PC-3 (cell line): ENCODE measurements at regions not wholly inside any gene's neighbourhood (a gene's known extent, or its start where the extent isn't known, plus 50 kb on each side); places are given as distances from the start of the nearest gene placed in this dataset.

Source experiments
- ATAC-seq: fragments of 200-7000 bp; cut with Tn5 transposase; 2 replicates; pipeline ENCODE4 v1.9.1; 2020; ENCODE audit warnings: mild to moderate bottlenecking, moderate library complexity
- BruUV-seq: library from RNA; stranded (reverse); fragments of 400-500 nt; replicated peaks from 2 replicates; lab custom pipeline; 2021; lab: Mats Ljungman, UMichigan
- CTCF ChIA-PET: fragments of 300-600 bp; sonication (Branson Sonifier 250); formaldehyde crosslinking; loops from one replicate; lab custom pipeline; 2022; ENCODE audit warnings: antibody characterized with exemption; lab: Charles Lee
- POLR2A ChIA-PET: fragments of 300-600 bp; sonication (Branson Sonifier 250); formaldehyde crosslinking; loops from one replicate; lab custom pipeline; 2022; ENCODE audit warnings: antibody characterized with exemption; ENCODE audit not compliant: unreplicated experiment; lab: Charles Lee
- DNase-seq: peaks from one replicate; pipeline ENCODE4 v3.0.0-alpha.2; 2015
- H2AFZ ChIP-seq: fragments of 300-600 bp; sonication (generic); 2 replicates; pipeline ENCODE4 v1.6.0; 2016; ENCODE audit warnings: antibody characterized with exemption, low read length
- H3F3A ChIP-seq: fragments of 300-600 bp; sonication (generic); one replicate; pipeline ENCODE4 v1.6.0; 2017; ENCODE audit warnings: antibody characterized with exemption, low read length, control low read depth, mild to moderate bottlenecking; ENCODE audit not compliant: unreplicated experiment
- H3K27ac ChIP-seq: fragments of 300-600 bp; sonication (generic); 2 replicates; pipeline ENCODE4 v1.5.1; 2016; ENCODE audit warnings: mild to moderate bottlenecking, low read length
- H3K27me3 ChIP-seq: fragments of 300-600 bp; sonication (generic); 2 replicates; pipeline ENCODE4 v1.6.1; 2016; ENCODE audit warnings: low read length, mixed read lengths
- H3K36me3 ChIP-seq: fragments of 300-600 bp; sonication (generic); 2 replicates; pipeline ENCODE4 v1.6.1; 2016; ENCODE audit warnings: low read depth, mixed run types, low read length, mixed read lengths
- H3K4me1 ChIP-seq: fragments of 300-600 bp; sonication (generic); 2 replicates; pipeline ENCODE4 v1.5.1; 2016; ENCODE audit warnings: low read length; ENCODE audit not compliant: insufficient read depth
- H3K4me2 ChIP-seq: fragments of 300-600 bp; sonication (generic); 2 replicates; pipeline ENCODE4 v1.6.0; 2016; ENCODE audit warnings: low read length
- H3K4me3 ChIP-seq: fragments of 300-600 bp; sonication (generic); 2 replicates; pipeline ENCODE4 v1.5.1; 2016; ENCODE audit warnings: mild to moderate bottlenecking, low read length, mixed read lengths
- H3K79me2 ChIP-seq: fragments of 300-600 bp; sonication (generic); 2 replicates; pipeline ENCODE4 v1.6.1; 2017; ENCODE audit warnings: low read length, mixed read lengths
- H3K9ac ChIP-seq: fragments of 300-600 bp; sonication (generic); 2 replicates; pipeline ENCODE4 v1.6.0; 2016; ENCODE audit warnings: mild to moderate bottlenecking, low read length
- H3K9me2 ChIP-seq: fragments of 300-600 bp; sonication (generic); replicated peaks from 2 replicates; pipeline ENCODE4 v1.6.1; 2016; ENCODE audit warnings: mixed run types, low read length, mixed read lengths
- H3K9me3 ChIP-seq: fragments of 300-600 bp; sonication (generic); 2 replicates; pipeline ENCODE4 v1.6.1; 2016; ENCODE audit warnings: low read length, mixed read lengths
- H4K20me1 ChIP-seq: fragments of 300-600 bp; sonication (generic); 2 replicates; pipeline ENCODE4 v1.6.1; 2016; ENCODE audit warnings: low read length, mixed read lengths
- EZH2 ChIP-seq: fragments of 300-600 bp; sonication (generic); IDR thresholded peaks from one replicate; pipeline ENCODE4 v1.6.1; 2017; ENCODE audit warnings: antibody characterized with exemption, mild to moderate bottlenecking, low read length; ENCODE audit not compliant: unreplicated experiment
- EZH2phosphoT487 ChIP-seq: fragments of 300-600 bp; sonication (generic); IDR thresholded peaks from 2 replicates; pipeline ENCODE4 v1.6.1; 2018; ENCODE audit warnings: mild to moderate bottlenecking, antibody characterized with exemption, low read length, borderline replicate concordance
- intact Hi-C: fragments of 100-400 bp; cut with micrococcal nuclease; formaldehyde crosslinking; loops from 2 replicates; pipeline ENCODE4 v1.9.0; 2023
- TF ChIP-seq, protein P1 (sequence below): fragments of 300-600 bp; sonication (generic); conservative IDR thresholded peaks from 2 replicates; pipeline ENCODE4 v1.5.1; 2017; ENCODE audit warnings: antibody characterized with exemption, low read depth, mild to moderate bottlenecking, low read length

GRCh38 chr2:239634769-239635168, 233.9 kb upstream of the HDAC4 start:
- no peak for ATAC-seq
- H3K4me2 ChIP-seq = no peak overlapping the region
- no peaks in the 10 kb centered on the region for H3K36me3 ChIP-seq
- ChIA-PET POLR2A (no interaction called here), CTCF (no interaction called here)
- no peaks in the 10 kb centered on the region for H3K9me3 ChIP-seq
- no peak overlapping the region for H3K4me3 ChIP-seq
- BruUV-seq = no TSS peak
- H3K79me2 ChIP-seq = no peaks in the 10 kb centered on the region
- TF ChIP-seq, protein P1, sequence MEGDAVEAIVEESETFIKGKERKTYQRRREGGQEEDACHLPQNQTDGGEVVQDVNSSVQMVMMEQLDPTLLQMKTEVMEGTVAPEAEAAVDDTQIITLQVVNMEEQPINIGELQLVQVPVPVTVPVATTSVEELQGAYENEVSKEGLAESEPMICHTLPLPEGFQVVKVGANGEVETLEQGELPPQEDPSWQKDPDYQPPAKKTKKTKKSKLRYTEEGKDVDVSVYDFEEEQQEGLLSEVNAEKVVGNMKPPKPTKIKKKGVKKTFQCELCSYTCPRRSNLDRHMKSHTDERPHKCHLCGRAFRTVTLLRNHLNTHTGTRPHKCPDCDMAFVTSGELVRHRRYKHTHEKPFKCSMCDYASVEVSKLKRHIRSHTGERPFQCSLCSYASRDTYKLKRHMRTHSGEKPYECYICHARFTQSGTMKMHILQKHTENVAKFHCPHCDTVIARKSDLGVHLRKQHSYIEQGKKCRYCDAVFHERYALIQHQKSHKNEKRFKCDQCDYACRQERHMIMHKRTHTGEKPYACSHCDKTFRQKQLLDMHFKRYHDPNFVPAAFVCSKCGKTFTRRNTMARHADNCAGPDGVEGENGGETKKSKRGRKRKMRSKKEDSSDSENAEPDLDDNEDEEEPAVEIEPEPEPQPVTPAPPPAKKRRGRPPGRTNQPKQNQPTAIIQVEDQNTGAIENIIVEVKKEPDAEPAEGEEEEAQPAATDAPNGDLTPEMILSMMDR = no peak
- no peak for TF ChIP-seq EZH2phosphoT487
- no peak for TF ChIP-seq EZH2
- H2AFZ ChIP-seq = no peak overlapping the region
- H3K27ac ChIP-seq = no peak overlapping the region
- no peaks in the 10 kb centered on the region for H3F3A ChIP-seq
- DNase-seq = no peak
- no peaks in the 10 kb centered on the region for H3K4me1 ChIP-seq
- H3K9me2 ChIP-seq = no peaks in the 10 kb centered on the region
- intact Hi-C loops = no loop called here
- H4K20me1 ChIP-seq = no peaks in the 10 kb centered on the region
- H3K9ac ChIP-seq = no peak overlapping the region
- H3K27me3 ChIP-seq = peaks cover 13% of the 10 kb centered on the region

GRCh38 chr2:239630618-239631286, 229.9 kb upstream of the HDAC4 start:
- Histone ChIP-seq H3K9me3 (no peaks in the 10 kb centered on the region), H3K4me2 (no peak overlapping the region), H3K9ac (no peak overlapping the region), H3K4me3 (no peak overlapping the region), H3F3A (no peaks in the 10 kb centered on the region), H3K27me3 (peaks cover 33% of the 10 kb centered on the region), H3K79me2 (no peaks in the 10 kb centered on the region), H2AFZ (no peak overlapping the region), H3K36me3 (no peaks in the 10 kb centered on the region), H4K20me1 (no peaks in the 10 kb centered on the region), H3K4me1 (no peaks in the 10 kb centered on the region), H3K27ac (no peak overlapping the region), H3K9me2 (no peaks in the 10 kb centered on the region)
- peak; percentile 31 for DNase-seq
- ChIA-PET POLR2A (no interaction called here), CTCF (no interaction called here)
- no peak for ATAC-seq
- TF ChIP-seq, protein P1 = no peak
- no peak for TF ChIP-seq EZH2
- intact Hi-C loops = no loop called here
- no TSS peak for BruUV-seq

- ATAC-seq (no peak), DNase-seq (no peak)
- Histone ChIP-seq H3K9me3 (no peaks in the 10 kb centered on the region), H3K9ac (no peak overlapping the region), H3K9me2 (no peaks in the 10 kb centered on the region), H4K20me1 (no peaks in the 10 kb centered on the region), H3K27me3 (peaks cover 33% of the 10 kb centered on the region), H3K4me2 (no peak overlapping the region), H3K79me2 (no peaks in the 10 kb centered on the region), H3K36me3 (no peaks in the 10 kb centered on the region), H3K27ac (no peak overlapping the region), H3F3A (no peaks in the 10 kb centered on the region), H3K4me3 (no peak overlapping the region), H2AFZ (no peak overlapping the region), H3K4me1 (no peaks in the 10 kb centered on the region)
- ChIA-PET POLR2A (no interaction called here), CTCF (no interaction called here)
- TF ChIP-seq, protein P1 = no peak
- TF ChIP-seq EZH2phosphoT487 = no peak
- no TSS peak for BruUV-seq
- intact Hi-C loops = no loop called here
These were observed 229.3 kb upstream of the HDAC4 start for GRCh38 chr2:239629926-239630617.
